HepG2 (cell line): ENCODE measurements at regions not wholly inside any gene's neighbourhood (a gene's known extent, or its start where the extent isn't known, plus 50 kb on each side); places are given as distances from the start of the nearest gene placed in this dataset.

ENCODE experiments used
- ASH2L ChIP-seq: fragments of 300-600, 200-600 bp; sonication (generic); IDR thresholded peaks from 2 replicates; pipeline ENCODE4 v1.7.0; 2017; ENCODE audit warnings: low read depth, mild to moderate bottlenecking, moderate library complexity, mixed read lengths, low read length; ENCODE audit not compliant: insufficient read length
- FOXP1 ChIP-seq, 2 experiments: fragments of 450-650 bp in 1 of 2; IDR thresholded peaks; 2 replicates each; pipeline ENCODE4 v1.6.1; 2017 to 2018; ENCODE audit warnings: antibody characterized with exemption in 1 of 2
- GTF2F1 ChIP-seq: fragments of 150-350 bp; IDR thresholded peaks from 2 replicates; pipeline ENCODE4 v1.6.1; 2014; ENCODE audit warnings: low read length
- KMT2A ChIP-seq: sonication (generic); formaldehyde crosslinking; IDR thresholded peaks from 2 replicates; pipeline ENCODE4 v1.4.0; 2020; ENCODE audit warnings: missing genetic modification reagents
- NFYC ChIP-seq: IDR thresholded peaks from 2 replicates; pipeline ENCODE4 v1.6.1; 2016; ENCODE audit warnings: missing genetic modification reagents, missing compliant biosample characterization
- RFXAP ChIP-seq: sonication (generic); formaldehyde crosslinking; IDR thresholded peaks from 2 replicates; pipeline ENCODE4 v1.4.0; 2020; ENCODE audit warnings: missing genetic modification reagents, borderline replicate concordance
- SKI ChIP-seq: fragments of 450-650 bp; IDR thresholded peaks from one replicate; pipeline ENCODE4 v1.6.1; 2018; ENCODE audit warnings: mild to moderate bottlenecking; ENCODE audit not compliant: partially characterized antibody
- U2AF2 ChIP-seq: fragments of 200-400 bp; formaldehyde crosslinking; IDR thresholded peaks from 2 replicates; pipeline ENCODE4 v1.6.1; 2017; ENCODE audit warnings: low read depth, mild to moderate bottlenecking, low read length
- ZNF160 ChIP-seq: sonication (generic); formaldehyde crosslinking; IDR thresholded peaks from 2 replicates; pipeline ENCODE4 v1.8.0; 2022; ENCODE audit warnings: mild to moderate bottlenecking, inconsistent platforms, missing genetic modification reagents
- ZNF180 ChIP-seq: sonication (generic); formaldehyde crosslinking; IDR thresholded peaks from 2 replicates; pipeline ENCODE4 v1.4.0; 2020; ENCODE audit warnings: low read depth, missing genetic modification reagents, borderline replicate concordance
- ZNF343 ChIP-seq: sonication (generic); formaldehyde crosslinking; IDR thresholded peaks from 2 replicates; pipeline ENCODE4 v1.4.0; 2020; ENCODE audit warnings: mild to moderate bottlenecking, missing genetic modification reagents
- ZNF577 ChIP-seq: sonication (generic); formaldehyde crosslinking; IDR thresholded peaks from 2 replicates; pipeline ENCODE4 v1.4.0; 2020; ENCODE audit warnings: mild to moderate bottlenecking, low read depth, missing genetic modification reagents, borderline replicate concordance
- ZNF772 ChIP-seq: sonication (generic); formaldehyde crosslinking; IDR thresholded peaks from 2 replicates; pipeline ENCODE4 v1.5.0; 2020; ENCODE audit warnings: mild to moderate bottlenecking, missing genetic modification reagents
- ZNF776 ChIP-seq: sonication (generic); formaldehyde crosslinking; IDR thresholded peaks from 2 replicates; pipeline ENCODE4 v1.4.0; 2020; ENCODE audit warnings: mild to moderate bottlenecking, missing genetic modification reagents
- ZSCAN12 ChIP-seq: sonication (generic); formaldehyde crosslinking; IDR thresholded peaks from 2 replicates; pipeline ENCODE4 v1.9.0; 2021; ENCODE audit warnings: mild to moderate bottlenecking, missing genetic modification reagents
- TF ChIP-seq, protein P1 (sequence below): sonication (generic); formaldehyde crosslinking; IDR thresholded peaks from 2 replicates; pipeline ENCODE4 v1.4.0; 2020; ENCODE audit warnings: missing genetic modification reagents
- TF ChIP-seq, protein P2 (sequence below): IDR thresholded peaks from 2 replicates; pipeline ENCODE4 v1.6.1; 2016
- TF ChIP-seq, protein P3 (sequence below): IDR thresholded peaks from 2 replicates; pipeline ENCODE4 v1.6.1; 2016; ENCODE audit warnings: missing genetic modification reagents, missing compliant biosample characterization
- TF ChIP-seq, protein P4 (sequence below): sonication (generic); formaldehyde crosslinking; IDR thresholded peaks from 2 replicates; pipeline ENCODE4 v1.8.0; 2022; ENCODE audit warnings: missing genetic modification reagents, low read depth, mild to moderate bottlenecking, borderline replicate concordance
- TF ChIP-seq, protein P5 (sequence below): sonication (generic); formaldehyde crosslinking; IDR thresholded peaks from 2 replicates; pipeline ENCODE4 v1.4.0; 2020; ENCODE audit warnings: missing genetic modification reagents
- TF ChIP-seq, protein P6 (sequence below): sonication (generic); formaldehyde crosslinking; IDR thresholded peaks from 2 replicates; pipeline ENCODE4 v1.9.0; 2022; ENCODE audit warnings: low read depth, missing genetic modification reagents

DNA sequence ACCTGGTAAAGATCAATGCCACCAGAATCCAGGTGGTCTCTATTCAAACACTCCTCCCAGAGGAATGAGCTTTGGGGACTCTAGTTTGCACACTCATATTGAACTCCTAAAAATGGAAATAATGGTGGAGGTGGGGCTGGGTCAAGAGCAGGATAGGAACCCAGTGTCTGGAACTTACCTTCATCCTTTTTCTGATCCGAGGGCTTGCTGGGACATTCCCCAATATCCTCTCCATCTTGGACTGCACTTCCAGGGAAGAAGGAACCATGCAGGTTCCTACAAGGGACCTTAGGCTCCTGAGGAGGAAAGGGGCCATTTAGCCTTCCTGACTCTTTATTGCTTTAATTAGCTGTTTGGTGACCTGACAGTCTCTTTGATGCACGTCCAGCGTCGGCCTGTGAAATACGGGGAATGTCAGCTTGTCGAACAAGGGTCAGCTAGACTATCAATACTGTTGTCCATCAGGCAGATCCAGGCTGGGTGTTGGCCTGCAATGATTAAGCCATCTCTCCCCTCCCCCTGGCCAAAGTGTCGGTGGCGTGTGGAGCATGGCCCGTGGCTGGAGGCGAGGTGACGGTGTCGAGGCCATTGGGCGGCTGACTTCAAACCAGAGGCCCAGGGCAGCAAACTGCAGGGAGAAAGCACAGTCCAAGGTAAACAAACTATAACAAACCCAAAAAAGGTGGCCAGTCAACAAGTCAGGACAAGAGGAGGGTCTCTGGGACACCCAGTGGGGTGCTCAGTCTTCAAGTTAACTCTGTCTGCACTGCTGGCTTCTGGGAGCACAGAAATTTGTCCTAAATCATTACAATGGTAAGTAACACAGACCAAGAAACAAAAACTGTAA, 405.2 kb upstream of the TBX3 start (continued):
- TF ChIP-seq, protein P1, sequence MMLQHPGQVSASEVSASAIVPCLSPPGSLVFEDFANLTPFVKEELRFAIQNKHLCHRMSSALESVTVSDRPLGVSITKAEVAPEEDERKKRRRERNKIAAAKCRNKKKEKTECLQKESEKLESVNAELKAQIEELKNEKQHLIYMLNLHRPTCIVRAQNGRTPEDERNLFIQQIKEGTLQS (CRISPR knock-in tag) = 0 out of 2 replicates have a peak, but pooled peaks have one; percentile 17
- TF ChIP-seq U2AF2 (no peak), RFXAP (CRISPR knock-in tag) (peak; percentile 78; the same call in 1 of the 2 replicates), GTF2F1 (no peak), ZNF577 (CRISPR knock-in tag) (no peak), ASH2L (peak; percentile 59), ZNF772 (CRISPR knock-in tag) (peak; percentile 55; the same call in 1 of the 2 replicates), KMT2A (CRISPR knock-in tag) (no peak), ZNF776 (no peak), FOXP1 (IDR thresholded peaks at IDR 0.05) (peak; percentile 64), FOXP1 (CRISPR knock-in tag; IDR thresholded peaks at IDR 0.05) (peak; percentile 97), SKI (peak; percentile 95), ZNF343 (CRISPR knock-in tag) (peak; percentile 70; the same call in 1 of the 2 replicates), ZNF180 (CRISPR knock-in tag) (no peak), ZNF160 (CRISPR knock-in tag) (peak; percentile 90), ZSCAN12 (CRISPR knock-in tag) (no peak; the same call in 1 of the 2 replicates), NFYC (peak; percentile 37; the same call in 1 of the 2 replicates)
- TF ChIP-seq, protein P2, sequence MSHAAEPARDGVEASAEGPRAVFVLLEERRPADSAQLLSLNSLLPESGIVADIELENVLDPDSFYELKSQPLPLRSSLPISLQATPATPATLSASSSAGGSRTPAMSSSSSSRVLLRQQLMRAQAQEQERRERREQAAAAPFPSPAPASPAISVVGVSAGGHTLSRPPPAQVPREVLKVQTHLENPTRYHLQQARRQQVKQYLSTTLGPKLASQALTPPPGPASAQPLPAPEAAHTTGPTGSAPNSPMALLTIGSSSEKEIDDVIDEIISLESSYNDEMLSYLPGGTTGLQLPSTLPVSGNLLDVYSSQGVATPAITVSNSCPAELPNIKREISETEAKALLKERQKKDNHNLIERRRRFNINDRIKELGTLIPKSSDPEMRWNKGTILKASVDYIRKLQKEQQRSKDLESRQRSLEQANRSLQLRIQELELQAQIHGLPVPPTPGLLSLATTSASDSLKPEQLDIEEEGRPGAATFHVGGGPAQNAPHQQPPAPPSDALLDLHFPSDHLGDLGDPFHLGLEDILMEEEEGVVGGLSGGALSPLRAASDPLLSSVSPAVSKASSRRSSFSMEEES = peak; percentile 83
- TF ChIP-seq, protein P3, sequence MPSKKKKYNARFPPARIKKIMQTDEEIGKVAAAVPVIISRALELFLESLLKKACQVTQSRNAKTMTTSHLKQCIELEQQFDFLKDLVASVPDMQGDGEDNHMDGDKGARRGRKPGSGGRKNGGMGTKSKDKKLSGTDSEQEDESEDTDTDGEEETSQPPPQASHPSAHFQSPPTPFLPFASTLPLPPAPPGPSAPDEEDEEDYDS = peak; percentile 46; the same call in 1 of the 2 replicates
- TF ChIP-seq, protein P4, sequence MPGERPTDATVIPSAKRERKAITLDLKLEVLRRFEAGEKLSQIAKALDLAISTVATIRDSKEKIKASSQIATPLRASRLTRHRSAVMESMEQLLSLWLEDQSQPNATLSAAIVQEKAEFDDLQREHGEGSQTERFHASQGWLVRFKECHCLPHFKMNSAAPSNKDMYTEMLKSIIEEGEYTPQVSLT (CRISPR knock-in tag) = no peak
- TF ChIP-seq, protein P5, sequence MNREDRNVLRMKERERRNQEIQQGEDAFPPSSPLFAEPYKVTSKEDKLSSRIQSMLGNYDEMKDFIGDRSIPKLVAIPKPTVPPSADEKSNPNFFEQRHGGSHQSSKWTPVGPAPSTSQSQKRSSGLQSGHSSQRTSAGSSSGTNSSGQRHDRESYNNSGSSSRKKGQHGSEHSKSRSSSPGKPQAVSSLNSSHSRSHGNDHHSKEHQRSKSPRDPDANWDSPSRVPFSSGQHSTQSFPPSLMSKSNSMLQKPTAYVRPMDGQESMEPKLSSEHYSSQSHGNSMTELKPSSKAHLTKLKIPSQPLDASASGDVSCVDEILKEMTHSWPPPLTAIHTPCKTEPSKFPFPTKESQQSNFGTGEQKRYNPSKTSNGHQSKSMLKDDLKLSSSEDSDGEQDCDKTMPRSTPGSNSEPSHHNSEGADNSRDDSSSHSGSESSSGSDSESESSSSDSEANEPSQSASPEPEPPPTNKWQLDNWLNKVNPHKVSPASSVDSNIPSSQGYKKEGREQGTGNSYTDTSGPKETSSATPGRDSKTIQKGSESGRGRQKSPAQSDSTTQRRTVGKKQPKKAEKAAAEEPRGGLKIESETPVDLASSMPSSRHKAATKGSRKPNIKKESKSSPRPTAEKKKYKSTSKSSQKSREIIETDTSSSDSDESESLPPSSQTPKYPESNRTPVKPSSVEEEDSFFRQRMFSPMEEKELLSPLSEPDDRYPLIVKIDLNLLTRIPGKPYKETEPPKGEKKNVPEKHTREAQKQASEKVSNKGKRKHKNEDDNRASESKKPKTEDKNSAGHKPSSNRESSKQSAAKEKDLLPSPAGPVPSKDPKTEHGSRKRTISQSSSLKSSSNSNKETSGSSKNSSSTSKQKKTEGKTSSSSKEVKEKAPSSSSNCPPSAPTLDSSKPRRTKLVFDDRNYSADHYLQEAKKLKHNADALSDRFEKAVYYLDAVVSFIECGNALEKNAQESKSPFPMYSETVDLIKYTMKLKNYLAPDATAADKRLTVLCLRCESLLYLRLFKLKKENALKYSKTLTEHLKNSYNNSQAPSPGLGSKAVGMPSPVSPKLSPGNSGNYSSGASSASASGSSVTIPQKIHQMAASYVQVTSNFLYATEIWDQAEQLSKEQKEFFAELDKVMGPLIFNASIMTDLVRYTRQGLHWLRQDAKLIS (CRISPR knock-in tag) = no peak
- TF ChIP-seq, protein P6, sequence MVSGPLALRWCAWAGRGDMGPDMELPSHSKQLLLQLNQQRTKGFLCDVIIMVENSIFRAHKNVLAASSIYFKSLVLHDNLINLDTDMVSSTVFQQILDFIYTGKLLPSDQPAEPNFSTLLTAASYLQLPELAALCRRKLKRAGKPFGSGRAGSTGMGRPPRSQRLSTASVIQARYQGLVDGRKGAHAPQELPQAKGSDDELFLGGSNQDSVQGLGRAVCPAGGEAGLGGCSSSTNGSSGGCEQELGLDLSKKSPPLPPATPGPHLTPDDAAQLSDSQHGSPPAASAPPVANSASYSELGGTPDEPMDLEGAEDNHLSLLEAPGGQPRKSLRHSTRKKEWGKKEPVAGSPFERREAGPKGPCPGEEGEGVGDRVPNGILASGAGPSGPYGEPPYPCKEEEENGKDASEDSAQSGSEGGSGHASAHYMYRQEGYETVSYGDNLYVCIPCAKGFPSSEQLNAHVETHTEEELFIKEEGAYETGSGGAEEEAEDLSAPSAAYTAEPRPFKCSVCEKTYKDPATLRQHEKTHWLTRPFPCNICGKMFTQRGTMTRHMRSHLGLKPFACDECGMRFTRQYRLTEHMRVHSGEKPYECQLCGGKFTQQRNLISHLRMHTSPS (CRISPR knock-in tag) = peak; percentile 42; the same call in 1 of the 2 replicates
